MM.1S (cell line): ENCODE measurements at regions not wholly inside any gene's neighbourhood (a gene's known extent, or its start where the extent isn't known, plus 50 kb on each side); places are given as distances from the start of the nearest gene placed in this dataset.

ENCODE experiments used
- DNase-seq: peaks from one replicate; pipeline ENCODE4 v3.0.0-alpha.2; 2015
- H2AFZ ChIP-seq: fragments of 300-600 bp; sonication (generic); 2 replicates; pipeline ENCODE4 v1.6.0; 2016; ENCODE audit warnings: antibody characterized with exemption, low read length
- H3F3A ChIP-seq: fragments of 300-600 bp; sonication (generic); 2 replicates; pipeline ENCODE4 v1.6.1; 2016; ENCODE audit warnings: mild to moderate bottlenecking, antibody characterized with exemption, low read length, moderate library complexity, mixed read lengths; ENCODE audit not compliant: insufficient read depth
- H3K27ac ChIP-seq: fragments of 300-600 bp; sonication (generic); 2 replicates; pipeline ENCODE4 v1.5.1; 2016; ENCODE audit warnings: mild to moderate bottlenecking, low read length
- H3K27me3 ChIP-seq: fragments of 300-600 bp; sonication (generic); replicated peaks from 2 replicates; pipeline ENCODE4 v1.6.0; 2016; ENCODE audit warnings: low read length; ENCODE audit not compliant: insufficient read depth
- H3K36me3 ChIP-seq: fragments of 300-600 bp; sonication (generic); replicated peaks from 2 replicates; pipeline ENCODE4 v1.6.1; 2016; ENCODE audit warnings: mild to moderate bottlenecking, low read length, mixed read lengths; ENCODE audit not compliant: insufficient read depth
- H3K4me1 ChIP-seq: fragments of 300-600 bp; sonication (generic); 2 replicates; pipeline ENCODE4 v1.6.1; 2016; ENCODE audit warnings: low read length, mixed read lengths
- H3K4me2 ChIP-seq: fragments of 300-600 bp; sonication (generic); 2 replicates; pipeline ENCODE4 v1.6.0; 2016; ENCODE audit warnings: low read depth, low read length
- H3K4me3 ChIP-seq: fragments of 300-600 bp; sonication (generic); 2 replicates; pipeline ENCODE4 v1.5.1; 2016; ENCODE audit warnings: low read length, mixed read lengths
- H3K79me2 ChIP-seq: fragments of 300-600 bp; sonication (generic); 2 replicates; pipeline ENCODE4 v1.6.1; 2016; ENCODE audit warnings: mixed run types, low read length, mixed read lengths
- H3K9ac ChIP-seq: fragments of 300-600 bp; sonication (generic); 2 replicates; pipeline ENCODE4 v1.6.1; 2016; ENCODE audit warnings: low read length, mixed read lengths
- H3K9me2 ChIP-seq: fragments of 300-600 bp; sonication (generic); replicated peaks from 2 replicates; pipeline ENCODE4 v1.6.1; 2016; ENCODE audit warnings: mild to moderate bottlenecking, low read length, mixed read lengths; ENCODE audit not compliant: insufficient read depth
- H3K9me3 ChIP-seq: fragments of 300-600 bp; sonication (generic); replicated peaks from 2 replicates; pipeline ENCODE4 v1.6.1; 2016; ENCODE audit warnings: mild to moderate bottlenecking, low read length, mixed read lengths; ENCODE audit not compliant: insufficient read depth
- H4K20me1 ChIP-seq: fragments of 300-600 bp; sonication (generic); 2 replicates; pipeline ENCODE4 v1.6.1; 2016; ENCODE audit warnings: mild to moderate bottlenecking, low read length, moderate library complexity, mixed read lengths; ENCODE audit not compliant: insufficient read depth
- EZH2 ChIP-seq: fragments of 300-600 bp; sonication (generic); optimal IDR thresholded peaks from 2 replicates; pipeline ENCODE3; 2017; ENCODE audit warnings: low read depth, mild to moderate bottlenecking, antibody characterized with exemption, low read length, mixed read lengths
- EZH2phosphoT487 ChIP-seq: fragments of 300-600 bp; sonication (generic); IDR thresholded peaks from 2 replicates; pipeline ENCODE4 v1.6.1; 2018; ENCODE audit warnings: antibody characterized with exemption, low read length
- TF ChIP-seq, protein P1 (sequence below): fragments of 300-600 bp; sonication (generic); IDR thresholded peaks from 2 replicates; pipeline ENCODE4 v1.5.1; 2016; ENCODE audit warnings: antibody characterized with exemption, low read length, mixed read lengths

- H3K27me3 ChIP-seq, result no peaks in the 10 kb centered on the region
- TF ChIP-seq, protein P1, sequence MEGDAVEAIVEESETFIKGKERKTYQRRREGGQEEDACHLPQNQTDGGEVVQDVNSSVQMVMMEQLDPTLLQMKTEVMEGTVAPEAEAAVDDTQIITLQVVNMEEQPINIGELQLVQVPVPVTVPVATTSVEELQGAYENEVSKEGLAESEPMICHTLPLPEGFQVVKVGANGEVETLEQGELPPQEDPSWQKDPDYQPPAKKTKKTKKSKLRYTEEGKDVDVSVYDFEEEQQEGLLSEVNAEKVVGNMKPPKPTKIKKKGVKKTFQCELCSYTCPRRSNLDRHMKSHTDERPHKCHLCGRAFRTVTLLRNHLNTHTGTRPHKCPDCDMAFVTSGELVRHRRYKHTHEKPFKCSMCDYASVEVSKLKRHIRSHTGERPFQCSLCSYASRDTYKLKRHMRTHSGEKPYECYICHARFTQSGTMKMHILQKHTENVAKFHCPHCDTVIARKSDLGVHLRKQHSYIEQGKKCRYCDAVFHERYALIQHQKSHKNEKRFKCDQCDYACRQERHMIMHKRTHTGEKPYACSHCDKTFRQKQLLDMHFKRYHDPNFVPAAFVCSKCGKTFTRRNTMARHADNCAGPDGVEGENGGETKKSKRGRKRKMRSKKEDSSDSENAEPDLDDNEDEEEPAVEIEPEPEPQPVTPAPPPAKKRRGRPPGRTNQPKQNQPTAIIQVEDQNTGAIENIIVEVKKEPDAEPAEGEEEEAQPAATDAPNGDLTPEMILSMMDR, result no peak
- no peak for TF ChIP-seq EZH2
- TF ChIP-seq EZH2phosphoT487, result no peak
Measured at GRCh38 chr14:27065886-27066285, 468.1 kb upstream of the NOVA1 start.

DNA sequence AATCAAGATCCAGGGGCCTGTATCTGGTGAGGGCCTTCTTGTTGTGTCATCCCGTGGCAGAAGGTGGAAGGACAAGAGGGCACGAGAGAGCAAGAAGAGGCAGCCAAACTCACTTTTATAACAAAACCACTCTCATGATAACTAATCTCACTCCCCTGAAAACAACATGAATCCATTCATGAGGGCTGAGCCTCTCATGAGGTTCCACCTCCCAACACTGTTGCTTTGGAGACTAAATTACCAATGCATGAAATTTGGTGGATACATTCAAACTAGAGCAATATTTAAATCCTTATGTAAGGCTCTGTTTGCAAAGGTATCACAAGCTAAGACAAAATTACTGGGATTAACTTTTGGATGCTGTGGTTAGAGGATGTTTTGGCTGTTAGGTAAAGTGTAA, 470.1 kb upstream of the NOVA1 start:
- H3K9ac ChIP-seq, result no peak overlapping the region
- no peaks in the 10 kb centered on the region for H3F3A ChIP-seq
- no peaks in the 10 kb centered on the region for H3K36me3 ChIP-seq
- no peak overlapping the region for H3K4me3 ChIP-seq
- H3K27me3 ChIP-seq, result no peaks in the 10 kb centered on the region
- no peaks in the 10 kb centered on the region for H3K4me1 ChIP-seq
- H3K27ac ChIP-seq, result no peak overlapping the region
- DNase-seq, result no peak
- no peaks in the 10 kb centered on the region for H3K79me2 ChIP-seq
- TF ChIP-seq, protein P1, result no peak
- TF ChIP-seq EZH2phosphoT487, result no peak
- no peak for TF ChIP-seq EZH2
- no peaks in the 10 kb centered on the region for H3K9me2 ChIP-seq
- H4K20me1 ChIP-seq, result no peaks in the 10 kb centered on the region
- no peak overlapping the region for H2AFZ ChIP-seq
- H3K9me3 ChIP-seq, result no peaks in the 10 kb centered on the region
- no peak overlapping the region for H3K4me2 ChIP-seq

More at GRCh38 chr14:27065886-27066285, 468.1 kb upstream of the NOVA1 start:
- H3K79me2 ChIP-seq, result no peaks in the 10 kb centered on the region
- no peaks in the 10 kb centered on the region for H3K9me3 ChIP-seq
- no peak overlapping the region for H3K27ac ChIP-seq
- no peak overlapping the region for H3K4me2 ChIP-seq
- no peak overlapping the region for H3K9ac ChIP-seq
- H3K4me1 ChIP-seq, result no peaks in the 10 kb centered on the region
- no peaks in the 10 kb centered on the region for H4K20me1 ChIP-seq
- no peaks in the 10 kb centered on the region for H3K36me3 ChIP-seq
- no peak overlapping the region for H3K4me3 ChIP-seq
- H3K9me2 ChIP-seq, result no peaks in the 10 kb centered on the region
- no peak overlapping the region for H2AFZ ChIP-seq
- DNase-seq, result no peak
- no peaks in the 10 kb centered on the region for H3F3A ChIP-seq

- DNase-seq, result no peak
- Histone ChIP-seq H3K36me3 (no peaks in the 10 kb centered on the region), H2AFZ (no peak overlapping the region), H3F3A (no peaks in the 10 kb centered on the region), H4K20me1 (no peaks in the 10 kb centered on the region), H3K79me2 (no peaks in the 10 kb centered on the region), H3K4me2 (no peak overlapping the region), H3K4me1 (no peaks in the 10 kb centered on the region), H3K27ac (no peak overlapping the region), H3K9me2 (no peaks in the 10 kb centered on the region), H3K9ac (no peak overlapping the region), H3K9me3 (no peaks in the 10 kb centered on the region), H3K27me3 (no peaks in the 10 kb centered on the region), H3K4me3 (no peak overlapping the region)
- TF ChIP-seq EZH2phosphoT487 (no peak), EZH2 (no peak)
- TF ChIP-seq, protein P1, result no peak
Measured at GRCh38 chr14:27072589-27072988, 474.8 kb upstream of the NOVA1 start.
